Calu3 (cell line): ENCODE measurements at regions not wholly inside any gene's neighbourhood (a gene's known extent, or its start where the extent isn't known, plus 50 kb on each side); places are given as distances from the start of the nearest gene placed in this dataset.

ENCODE experiments used
- BruUV-seq: library from RNA; stranded (reverse); fragments of 400-500 nt; replicated peaks from 2 replicates; lab custom pipeline; 2021; lab: Mats Ljungman, UMichigan
- CTCF ChIA-PET: fragments of 300-600 bp; sonication (Branson Sonifier 250); formaldehyde crosslinking; loops from one replicate; lab custom pipeline; 2022; ENCODE audit warnings: antibody characterized with exemption; lab: Charles Lee
- DNase-seq: peaks from one replicate; pipeline ENCODE4 v3.0.0; 2022
- H3K27ac Mint-ChIP-seq: one replicate; pipeline ENCODE4 v1.8.0; 2022; ENCODE audit warnings: mixed read lengths; ENCODE audit not compliant: unreplicated experiment
- H3K27me3 Mint-ChIP-seq: one replicate; pipeline ENCODE4 v1.8.0; 2022; ENCODE audit warnings: mixed read lengths; ENCODE audit not compliant: unreplicated experiment
- H3K36me3 Mint-ChIP-seq: one replicate; pipeline ENCODE4 v1.8.0; 2022; ENCODE audit warnings: mild to moderate bottlenecking, moderate library complexity, mixed read lengths; ENCODE audit not compliant: insufficient read depth, unreplicated experiment
- H3K4me1 Mint-ChIP-seq: one replicate; pipeline ENCODE4 v1.8.0; 2022; ENCODE audit warnings: mild to moderate bottlenecking, low read depth, mixed read lengths; ENCODE audit not compliant: unreplicated experiment
- H3K4me3 Mint-ChIP-seq: one replicate; pipeline ENCODE4 v1.8.0; 2022; ENCODE audit warnings: mild to moderate bottlenecking, low read depth, moderate library complexity, mixed read lengths; ENCODE audit not compliant: unreplicated experiment
- H3K9me3 Mint-ChIP-seq: one replicate; pipeline ENCODE4 v1.8.0; 2022; ENCODE audit warnings: low read depth, mixed read lengths; ENCODE audit not compliant: unreplicated experiment
- intact Hi-C: fragments of 100-400 bp; cut with micrococcal nuclease; formaldehyde crosslinking; loops from one replicate; pipeline ENCODE4 v1.10.0; 2022; ENCODE audit not compliant: unreplicated experiment
- TF ChIP-seq, protein P1 (sequence below): fragments of 200-600 bp; IDR thresholded peaks from one replicate; pipeline ENCODE4 v1.8.0; 2022; ENCODE audit warnings: antibody characterized with exemption; ENCODE audit not compliant: unreplicated experiment

DNA sequence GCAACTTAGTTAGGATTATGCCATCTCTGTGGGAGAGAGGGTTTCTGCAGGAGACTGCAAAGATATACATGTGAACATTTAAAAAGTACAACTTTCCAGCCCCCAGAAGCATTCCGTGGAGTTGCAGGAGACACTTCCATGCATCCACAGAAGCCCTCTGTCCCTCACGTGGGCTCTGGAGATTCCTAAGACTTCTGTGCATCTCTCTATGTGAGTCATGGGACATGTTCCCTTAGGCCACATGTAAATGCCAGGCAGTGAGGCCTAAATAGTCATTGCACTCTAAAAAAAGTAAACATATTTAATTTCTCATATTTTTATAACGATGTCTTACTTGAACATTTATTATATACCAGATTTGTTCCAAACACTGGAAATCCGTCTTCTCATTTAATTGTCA lies 126.5 kb upstream of the ROPN1 start:
- CTCF ChIA-PET: no interaction called here
- H3K4me3 Mint-ChIP-seq: no peak overlapping the region
- H3K27ac Mint-ChIP-seq: no peak overlapping the region
- H3K9me3 Mint-ChIP-seq: no peaks in the 10 kb centered on the region
- no peak for DNase-seq
- BruUV-seq: no TSS peak
- peaks cover 64% of the 10 kb centered on the region for H3K27me3 Mint-ChIP-seq
- TF ChIP-seq, protein P1, sequence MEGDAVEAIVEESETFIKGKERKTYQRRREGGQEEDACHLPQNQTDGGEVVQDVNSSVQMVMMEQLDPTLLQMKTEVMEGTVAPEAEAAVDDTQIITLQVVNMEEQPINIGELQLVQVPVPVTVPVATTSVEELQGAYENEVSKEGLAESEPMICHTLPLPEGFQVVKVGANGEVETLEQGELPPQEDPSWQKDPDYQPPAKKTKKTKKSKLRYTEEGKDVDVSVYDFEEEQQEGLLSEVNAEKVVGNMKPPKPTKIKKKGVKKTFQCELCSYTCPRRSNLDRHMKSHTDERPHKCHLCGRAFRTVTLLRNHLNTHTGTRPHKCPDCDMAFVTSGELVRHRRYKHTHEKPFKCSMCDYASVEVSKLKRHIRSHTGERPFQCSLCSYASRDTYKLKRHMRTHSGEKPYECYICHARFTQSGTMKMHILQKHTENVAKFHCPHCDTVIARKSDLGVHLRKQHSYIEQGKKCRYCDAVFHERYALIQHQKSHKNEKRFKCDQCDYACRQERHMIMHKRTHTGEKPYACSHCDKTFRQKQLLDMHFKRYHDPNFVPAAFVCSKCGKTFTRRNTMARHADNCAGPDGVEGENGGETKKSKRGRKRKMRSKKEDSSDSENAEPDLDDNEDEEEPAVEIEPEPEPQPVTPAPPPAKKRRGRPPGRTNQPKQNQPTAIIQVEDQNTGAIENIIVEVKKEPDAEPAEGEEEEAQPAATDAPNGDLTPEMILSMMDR: no peak
- H3K36me3 Mint-ChIP-seq: no peaks in the 10 kb centered on the region
- H3K4me1 Mint-ChIP-seq: no peaks in the 10 kb centered on the region
- intact Hi-C loops: no loop called here

DNA sequence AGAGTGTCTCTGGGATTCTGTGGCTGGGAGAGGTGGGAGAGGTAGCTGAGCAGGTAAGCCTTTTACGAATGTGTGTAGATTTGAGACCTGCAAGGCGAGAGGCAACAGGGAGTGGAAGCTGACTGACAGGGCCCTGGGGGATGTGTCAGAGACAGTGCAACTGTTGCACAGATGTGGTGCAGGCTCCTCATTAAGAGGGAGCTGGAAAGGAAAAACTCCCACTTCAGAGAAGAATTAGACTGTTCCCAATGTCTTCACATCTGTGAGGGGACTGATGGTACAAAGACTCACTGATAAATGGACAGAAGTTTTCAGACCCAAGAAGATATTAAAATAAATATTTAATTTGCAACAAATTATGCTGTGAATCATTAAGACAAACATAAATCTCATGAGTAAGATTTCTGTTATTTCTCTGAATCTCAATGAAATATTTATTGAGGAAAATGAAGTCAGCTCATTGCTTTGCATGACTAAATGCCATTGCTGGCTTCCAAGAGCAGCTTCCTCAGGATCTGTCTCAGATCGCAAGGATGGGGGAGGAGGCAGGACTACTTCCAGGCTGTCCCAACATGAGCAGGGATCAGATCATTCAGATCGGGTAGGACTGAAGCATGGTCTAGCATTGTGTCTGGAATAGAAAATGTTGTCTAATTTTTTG lies 127.3 kb upstream of the ROPN1 start:
- no peak overlapping the region for H3K4me3 Mint-ChIP-seq
- no peaks in the 10 kb centered on the region for H3K4me1 Mint-ChIP-seq
- no peak for DNase-seq
- TF ChIP-seq, protein P1: no peak
- H3K27me3 Mint-ChIP-seq: peaks cover 64% of the 10 kb centered on the region
- intact Hi-C loops: no loop called here
- H3K27ac Mint-ChIP-seq: no peak overlapping the region
- H3K36me3 Mint-ChIP-seq: no peaks in the 10 kb centered on the region
- BruUV-seq: no TSS peak
- H3K9me3 Mint-ChIP-seq: no peaks in the 10 kb centered on the region
- CTCF ChIA-PET: no interaction called here

DNA sequence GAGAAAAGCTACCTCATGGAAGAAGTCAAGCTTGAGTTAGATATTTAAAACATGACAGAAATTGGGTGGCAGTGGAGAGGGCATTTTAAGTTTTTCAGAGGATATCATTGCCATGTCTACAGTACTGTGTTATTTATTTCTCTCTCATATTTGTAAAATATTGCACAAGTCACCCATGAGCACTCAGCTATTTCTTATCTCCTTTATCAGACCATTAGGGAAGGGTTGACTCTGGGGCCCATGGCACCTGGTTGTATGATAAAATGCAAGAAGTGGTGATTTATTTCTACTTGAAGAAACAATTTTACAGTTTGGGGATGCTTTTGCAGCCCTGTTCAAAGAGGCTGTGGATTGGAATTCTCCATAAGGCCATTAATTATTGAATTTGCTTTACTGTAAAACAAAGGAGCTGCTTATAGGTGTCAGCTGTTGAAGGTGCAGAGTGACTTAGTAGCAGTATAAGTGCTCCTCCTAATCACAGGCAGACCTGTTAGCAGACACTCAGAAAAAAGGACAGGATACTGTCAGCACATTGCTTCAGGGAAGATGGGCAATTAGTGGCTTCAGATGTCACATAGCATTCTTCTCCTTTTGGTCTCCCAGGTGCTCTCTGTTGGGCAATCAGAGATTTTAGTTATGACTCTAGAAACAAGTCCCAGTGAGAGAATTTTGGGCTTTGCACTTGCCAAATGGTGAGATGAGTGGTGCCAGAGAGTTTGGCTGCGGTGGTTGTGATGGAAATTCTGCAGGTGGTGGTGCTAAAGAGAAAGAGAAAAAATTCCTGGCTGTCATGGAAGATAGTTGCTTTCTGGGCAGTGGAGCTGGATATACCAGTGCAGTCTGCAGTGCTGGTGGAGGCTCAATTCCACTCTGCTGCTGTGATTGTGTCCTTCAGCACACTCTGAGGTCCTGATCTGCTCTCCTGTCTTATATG lies 129.7 kb upstream of the ROPN1 start:
- TF ChIP-seq, protein P1: no peak
- peaks cover 70% of the 10 kb centered on the region for H3K27me3 Mint-ChIP-seq
- CTCF ChIA-PET: interaction anchor here (0.8 kb wide), 1 partner anchor 9 kb away, joined by 4 read pairs; no protein-coding TSS in a partner anchor
- BruUV-seq: no TSS peak
- no peak overlapping the region for H3K27ac Mint-ChIP-seq
- no peaks in the 10 kb centered on the region for H3K4me1 Mint-ChIP-seq
- H3K4me3 Mint-ChIP-seq: no peak overlapping the region
- no peaks in the 10 kb centered on the region for H3K9me3 Mint-ChIP-seq
- H3K36me3 Mint-ChIP-seq: no peaks in the 10 kb centered on the region
- no peak for DNase-seq
- intact Hi-C loops: no loop called here

DNA sequence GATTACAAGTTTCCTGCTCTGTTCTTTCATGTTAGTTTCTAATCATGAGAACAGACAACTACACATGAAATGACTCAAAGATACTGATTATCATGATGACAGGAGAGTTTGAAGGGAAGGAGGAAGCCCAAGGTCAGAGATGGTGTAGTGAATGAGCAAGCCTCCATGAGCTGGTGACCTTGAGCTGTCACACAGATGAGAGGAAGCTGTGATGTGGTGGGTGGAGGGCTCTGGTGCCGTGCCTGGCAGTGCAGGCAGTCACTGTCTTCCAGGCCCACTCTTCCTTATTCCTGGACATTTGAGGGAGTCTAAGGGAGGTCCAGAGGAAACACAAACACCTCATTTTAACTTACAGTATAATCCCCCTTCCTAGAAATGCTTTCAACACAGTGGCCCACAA lies 133.4 kb upstream of the ROPN1 start:
- H3K4me1 Mint-ChIP-seq: no peaks in the 10 kb centered on the region
- H3K9me3 Mint-ChIP-seq: no peaks in the 10 kb centered on the region
- H3K27ac Mint-ChIP-seq: no peak overlapping the region
- no peaks in the 10 kb centered on the region for H3K36me3 Mint-ChIP-seq
- H3K27me3 Mint-ChIP-seq: peaks cover 84% of the 10 kb centered on the region
- intact Hi-C loops: no loop called here
- DNase-seq: no peak
- CTCF ChIA-PET: no interaction called here
- BruUV-seq: no TSS peak
- no peak overlapping the region for H3K4me3 Mint-ChIP-seq
- TF ChIP-seq, protein P1: no peak
